AG04449 (cell line): ENCODE measurements at regions not wholly inside any gene's neighbourhood (a gene's known extent, or its start where the extent isn't known, plus 50 kb on each side); places are given as distances from the start of the nearest gene placed in this dataset.
"Not testable (repeated sequence)": the region's sequence is repeated elsewhere in the genome, so short reads cannot be mapped to it uniquely, and the experiment has no call there.

Experiments used
- CTCF ChIA-PET: fragments of 350-600 bp; formaldehyde crosslinking; extraction: SDS; loops from one replicate; lab custom pipeline; 2021; ENCODE audit warnings: antibody characterized with exemption; lab: Yijun Ruan, JAX
- POLR2A ChIA-PET: fragments of 400-600, 350-600 bp; formaldehyde crosslinking; extraction: SDS; loops from one replicate; lab custom pipeline; 2020; ENCODE audit warnings: antibody characterized with exemption, inconsistent platforms; lab: Yijun Ruan, JAX
- DNase-seq: peaks from one replicate; pipeline ENCODE4 v3.0.0-alpha.2; 2010; ENCODE audit warnings: low read depth, low spot score
- H3K4me3 ChIP-seq: 2 replicates; pipeline ENCODE4 v1.5.1; 2011; ENCODE audit warnings: low read depth, mild to moderate bottlenecking, control low read depth, low read length
- TF ChIP-seq, protein P1 (sequence below): IDR thresholded peaks from one replicate; pipeline ENCODE4 v1.5.1; 2011; ENCODE audit warnings: mild to moderate bottlenecking, moderate library complexity, low read length, control low read depth, inconsistent platforms; ENCODE audit not compliant: insufficient read depth; ENCODE audit errors: missing control alignments

DNA sequence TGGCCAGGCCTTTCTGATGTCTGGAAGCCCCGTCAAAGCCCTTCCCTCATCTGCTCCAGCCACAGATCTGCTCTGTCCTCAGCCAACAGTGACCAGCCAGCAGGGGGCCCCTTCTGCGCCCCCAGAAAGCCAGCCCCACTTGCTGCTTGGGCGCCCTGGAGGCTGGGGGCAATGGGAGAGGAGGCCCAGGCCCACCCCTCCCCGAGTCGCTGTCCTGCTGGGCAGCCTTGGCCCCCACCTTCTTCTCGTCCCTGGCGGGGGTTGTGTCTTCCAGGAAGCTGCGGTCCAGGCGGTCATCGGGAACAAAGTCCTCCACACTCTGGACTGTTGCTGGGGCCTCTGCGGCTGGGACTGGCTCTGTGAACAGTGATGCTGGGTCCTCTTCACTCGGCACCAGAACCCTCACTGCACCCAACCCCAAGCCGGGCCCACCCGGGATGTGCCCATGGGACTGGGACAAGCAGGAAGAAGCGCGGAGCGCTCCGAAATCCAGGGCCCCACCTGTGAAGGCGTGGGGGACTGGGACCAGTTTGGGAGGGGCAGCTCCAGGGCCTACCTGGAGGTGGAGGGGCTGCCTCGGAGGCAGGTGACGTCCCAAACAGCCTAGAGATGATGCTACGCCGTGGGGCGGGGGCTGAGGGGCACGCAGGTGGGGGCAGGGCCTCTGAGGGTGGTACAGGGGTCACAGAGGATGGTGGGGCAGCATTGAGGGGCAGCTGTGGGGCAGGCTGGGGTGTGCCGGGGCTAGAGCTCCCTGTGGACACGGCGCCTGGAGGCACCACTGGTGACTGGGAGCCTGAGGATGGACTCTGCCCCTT, 257.6 kb downstream of the ANKRD30B start:
- ChIA-PET POLR2A (no interaction called here), CTCF (no interaction called here)
- no peak overlapping the region for H3K4me3 ChIP-seq
- TF ChIP-seq, protein P1, sequence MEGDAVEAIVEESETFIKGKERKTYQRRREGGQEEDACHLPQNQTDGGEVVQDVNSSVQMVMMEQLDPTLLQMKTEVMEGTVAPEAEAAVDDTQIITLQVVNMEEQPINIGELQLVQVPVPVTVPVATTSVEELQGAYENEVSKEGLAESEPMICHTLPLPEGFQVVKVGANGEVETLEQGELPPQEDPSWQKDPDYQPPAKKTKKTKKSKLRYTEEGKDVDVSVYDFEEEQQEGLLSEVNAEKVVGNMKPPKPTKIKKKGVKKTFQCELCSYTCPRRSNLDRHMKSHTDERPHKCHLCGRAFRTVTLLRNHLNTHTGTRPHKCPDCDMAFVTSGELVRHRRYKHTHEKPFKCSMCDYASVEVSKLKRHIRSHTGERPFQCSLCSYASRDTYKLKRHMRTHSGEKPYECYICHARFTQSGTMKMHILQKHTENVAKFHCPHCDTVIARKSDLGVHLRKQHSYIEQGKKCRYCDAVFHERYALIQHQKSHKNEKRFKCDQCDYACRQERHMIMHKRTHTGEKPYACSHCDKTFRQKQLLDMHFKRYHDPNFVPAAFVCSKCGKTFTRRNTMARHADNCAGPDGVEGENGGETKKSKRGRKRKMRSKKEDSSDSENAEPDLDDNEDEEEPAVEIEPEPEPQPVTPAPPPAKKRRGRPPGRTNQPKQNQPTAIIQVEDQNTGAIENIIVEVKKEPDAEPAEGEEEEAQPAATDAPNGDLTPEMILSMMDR = no peak
- no peak for DNase-seq

DNA sequence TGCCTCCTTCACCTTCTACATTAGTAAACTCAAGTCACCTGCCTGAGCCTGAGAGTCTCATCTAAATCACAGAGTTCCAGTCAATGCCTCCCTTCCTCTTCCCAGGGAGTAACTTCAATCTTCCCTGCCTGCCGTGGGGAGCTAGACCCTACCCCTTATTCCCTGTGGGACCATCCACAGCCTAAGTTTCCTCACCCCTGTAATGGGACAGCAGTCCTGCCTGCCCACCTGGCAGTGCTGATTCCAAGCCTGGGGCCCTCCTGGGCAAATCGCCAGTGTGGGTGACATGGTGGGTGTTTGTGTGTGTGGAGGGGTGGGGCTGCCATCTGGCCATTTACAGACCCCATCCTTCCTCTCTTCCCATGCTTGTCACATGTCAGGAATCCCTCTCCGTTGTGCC, 258.6 kb downstream of the ANKRD30B start:
- H3K4me3 ChIP-seq, DNase-seq, CTCF ChIA-PET, POLR2A ChIA-PET: not testable (repeated sequence)

DNA sequence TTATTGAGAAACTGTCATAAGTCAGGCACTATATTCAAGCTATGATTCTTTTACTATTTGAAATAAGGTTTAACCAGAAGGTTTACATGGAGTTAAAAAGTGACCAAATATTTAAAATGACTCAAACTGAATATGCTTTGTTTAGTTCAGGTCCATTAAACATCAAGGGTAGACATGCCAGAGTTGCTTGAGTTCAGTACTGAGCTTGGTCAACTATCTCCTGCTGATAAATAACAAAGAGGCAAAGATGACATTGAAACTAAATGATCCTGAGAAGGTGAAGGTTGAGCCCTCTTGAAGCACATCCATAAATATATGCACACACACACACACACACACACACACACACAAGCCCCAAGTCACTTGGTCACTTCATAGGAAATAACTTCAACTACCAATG, 278.1 kb downstream of the ANKRD30B start:
- H3K4me3 ChIP-seq, DNase-seq, POLR2A ChIA-PET, CTCF ChIA-PET: not testable (repeated sequence)

GRCh38 chr18:15028037-15028436, 280.1 kb downstream of the ANKRD30B start:
- CTCF ChIA-PET, H3K4me3 ChIP-seq, DNase-seq, POLR2A ChIA-PET: not testable (repeated sequence)

GRCh38 chr18:15060279-15060880, 312.4 kb downstream of the ANKRD30B start:
- H3K4me3 ChIP-seq, POLR2A ChIA-PET, CTCF ChIA-PET, DNase-seq: not testable (repeated sequence)

- H3K4me3 ChIP-seq, DNase-seq, POLR2A ChIA-PET, CTCF ChIA-PET: not testable (repeated sequence)
Measured at GRCh38 chr18:15061289-15061896, 313.4 kb downstream of the ANKRD30B start.

- POLR2A ChIA-PET, DNase-seq, H3K4me3 ChIP-seq, CTCF ChIA-PET: not testable (repeated sequence)
Measured at GRCh38 chr18:15066434-15066833, 318.5 kb downstream of the ANKRD30B start.

GRCh38 chr18:15071311-15071710, 323.3 kb downstream of the ANKRD30B start:
- DNase-seq, POLR2A ChIA-PET, CTCF ChIA-PET, H3K4me3 ChIP-seq: not testable (repeated sequence)
